GM18519 (cell line): ENCODE measurements at regions not wholly inside any gene's neighbourhood (a gene's known extent, or its start where the extent isn't known, plus 50 kb on each side); places are given as distances from the start of the nearest gene placed in this dataset.

ENCODE experiments used
- ATAC-seq: cut with Tn5 transposase; IDR thresholded peaks from one replicate; pipeline ENCODE4 v1.9.1; 2021; ENCODE audit warnings: mild to moderate bottlenecking, moderate library complexity; ENCODE audit not compliant: unreplicated experiment, low FRiP score

DNA sequence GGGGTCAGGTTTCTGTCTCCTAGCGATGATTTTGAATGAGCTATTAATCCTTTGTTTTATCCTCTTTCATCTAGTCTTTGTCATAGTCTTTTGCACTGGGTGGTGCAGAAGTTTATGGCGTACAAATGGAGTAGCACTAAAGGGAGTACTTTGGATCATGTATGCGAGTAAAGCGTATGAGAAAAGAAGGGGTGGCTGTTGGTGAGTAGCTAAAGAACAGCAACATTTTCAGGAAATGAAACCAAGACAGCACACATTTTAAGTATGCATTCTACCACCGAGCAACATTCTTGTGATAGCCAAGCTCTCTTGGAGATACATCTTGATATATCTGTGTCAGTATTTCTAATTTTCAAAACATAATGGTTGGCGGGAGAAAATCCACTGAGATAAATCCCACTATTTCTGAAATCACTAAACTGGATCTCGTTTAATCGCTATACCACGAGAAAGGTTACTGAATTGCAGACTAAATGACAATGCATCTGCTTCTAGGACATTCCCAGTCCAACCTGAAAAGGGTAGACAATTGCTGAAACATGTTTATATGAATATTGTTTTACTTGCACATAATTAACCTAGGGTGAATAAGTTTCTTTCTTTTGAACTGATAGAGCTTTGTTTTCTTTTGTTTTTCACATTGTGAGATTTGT, 196.1 kb downstream of the TRIM27 start:
- ATAC-seq = no peak

DNA sequence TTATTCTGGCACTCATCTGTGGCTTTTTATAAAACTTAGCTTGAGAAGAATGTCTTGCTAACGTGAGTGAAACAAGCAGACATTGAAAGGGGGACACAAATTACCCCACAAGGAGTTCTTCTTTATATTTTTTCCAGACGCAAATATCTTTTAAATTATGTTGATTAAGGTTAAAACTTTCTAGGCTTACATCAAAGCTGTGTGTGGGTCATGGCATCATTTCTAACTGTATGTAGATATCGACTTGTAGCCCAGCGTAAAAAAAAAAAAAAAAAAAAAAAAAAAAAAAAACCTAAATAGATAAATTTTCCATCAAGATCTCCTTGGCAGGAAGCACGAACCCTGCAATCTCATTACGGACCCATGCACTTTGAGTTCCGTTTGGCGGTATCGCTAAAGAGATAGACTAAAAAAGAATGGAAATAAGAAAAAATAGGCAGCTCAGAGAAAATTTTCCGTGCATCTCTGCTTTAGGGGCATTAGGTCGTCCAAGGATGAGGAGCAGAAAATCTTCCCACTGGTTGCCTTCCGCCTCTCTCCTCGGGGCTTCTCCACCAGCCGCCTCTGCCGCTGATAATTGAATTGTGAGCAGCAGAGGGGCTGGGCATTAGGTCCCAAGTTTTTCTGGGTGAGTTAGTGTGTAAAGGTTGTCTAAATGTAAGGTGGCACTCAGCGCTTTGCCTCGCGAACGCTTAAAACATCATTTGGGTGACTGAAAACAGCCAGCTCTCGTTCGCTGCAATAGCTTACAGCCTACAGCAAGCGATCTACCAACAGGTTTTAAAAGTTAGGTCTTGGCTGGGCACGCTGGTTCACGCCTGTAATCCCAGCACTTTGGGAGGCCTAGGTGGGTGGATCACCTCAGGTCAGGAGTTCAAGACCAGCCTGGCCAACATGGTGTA, 194.0 kb downstream of the TRIM27 start:
- no peak for ATAC-seq

DNA sequence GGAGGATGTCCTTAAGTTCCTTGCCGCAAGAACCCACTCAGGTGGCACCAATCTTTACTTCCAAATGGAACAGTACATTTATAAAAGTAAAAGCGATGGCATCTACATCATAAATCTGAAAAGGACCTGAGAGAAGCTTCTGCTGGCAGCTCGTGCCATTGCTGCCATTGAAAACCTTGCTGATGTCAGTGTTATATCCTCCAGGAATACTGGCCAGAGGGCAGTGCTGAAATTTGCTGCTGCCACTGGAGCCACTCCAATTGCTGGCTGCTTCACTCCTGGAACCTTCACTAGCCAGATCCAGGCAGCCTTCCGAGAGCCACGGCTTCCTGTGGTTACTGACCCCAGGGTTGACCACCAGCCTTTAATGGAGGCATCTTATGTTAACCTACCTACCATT, 191.7 kb downstream of the TRIM27 start:
- no peak for ATAC-seq

- no peak for ATAC-seq
Measured at GRCh38 chr6:28734443-28734959, 189.3 kb downstream of the TRIM27 start.

GRCh38 chr6:28736121-28736520, 187.7 kb downstream of the TRIM27 start:
- no peak for ATAC-seq

DNA sequence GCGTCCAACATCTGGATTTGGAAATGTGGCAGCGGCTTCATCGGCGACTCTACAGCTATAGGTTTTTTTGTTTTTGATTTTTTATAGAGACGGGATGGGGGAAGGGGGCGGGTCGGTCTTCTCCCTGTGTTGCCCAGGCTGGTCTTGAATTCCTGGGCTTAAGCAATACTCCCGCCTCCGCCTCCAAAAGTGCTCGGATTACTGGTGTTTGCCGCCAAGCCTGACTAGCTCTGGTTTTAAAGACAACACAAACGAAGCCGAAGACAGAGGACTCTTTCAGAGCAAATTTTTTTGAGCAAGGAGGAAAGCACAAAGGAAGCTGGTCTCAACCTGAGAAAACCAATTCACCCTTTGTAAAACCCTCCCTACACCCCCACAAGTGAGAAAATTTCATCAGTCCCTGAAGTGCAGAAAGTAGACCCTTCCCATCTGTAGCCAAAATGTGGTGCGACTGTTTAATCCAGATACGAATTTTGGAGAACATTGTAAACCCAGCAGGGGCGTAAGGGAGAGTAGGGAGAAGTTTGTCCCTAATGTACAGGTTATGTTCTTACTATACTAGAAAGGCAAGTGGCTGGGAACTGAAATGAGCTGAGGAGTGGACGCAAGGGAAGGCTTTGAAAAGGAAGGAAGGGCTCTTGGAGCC, 185.9 kb downstream of the TRIM27 start:
- ATAC-seq = no peak

DNA sequence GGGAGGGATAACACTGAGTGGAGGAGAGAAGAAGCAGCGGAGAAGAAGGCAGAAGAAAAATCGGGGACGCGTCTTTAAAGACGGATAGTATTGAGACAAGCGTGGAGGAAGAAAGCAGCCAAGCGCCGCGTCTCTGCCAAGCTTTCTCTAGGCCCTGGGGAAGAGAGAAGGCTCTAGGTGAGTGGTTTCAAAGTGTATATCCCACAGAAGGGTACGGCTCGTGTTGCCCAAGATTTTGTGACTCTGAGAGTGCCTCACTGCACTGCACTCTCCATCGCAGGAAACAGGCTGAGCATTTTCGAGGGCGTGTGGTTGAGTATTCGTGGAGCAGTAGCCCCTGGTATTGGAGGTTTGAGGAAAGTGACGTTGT, 185.4 kb downstream of the TRIM27 start:
- no peak for ATAC-seq

DNA sequence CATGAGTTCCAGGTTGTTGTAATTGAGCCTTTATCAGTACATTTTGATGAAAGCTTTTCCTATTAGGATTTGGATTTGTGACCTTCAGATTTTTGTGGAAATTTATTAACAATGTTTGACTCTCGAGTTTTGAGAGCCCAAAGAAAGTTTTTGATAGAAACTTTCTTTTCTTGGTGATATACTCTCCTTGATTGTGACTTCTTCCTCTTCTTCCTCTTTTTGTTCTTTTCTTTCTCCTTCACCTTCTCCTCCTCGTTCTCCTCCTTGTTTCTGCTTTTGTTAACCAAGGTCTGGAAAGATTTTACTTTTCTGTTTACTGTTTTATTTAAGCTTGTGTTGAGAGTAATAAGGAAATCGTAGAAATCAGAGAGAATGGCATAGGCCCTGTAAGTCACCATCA, 182.4 kb downstream of the TRIM27 start:
- ATAC-seq = no peak

- no peak for ATAC-seq
Measured at GRCh38 chr6:28742668-28743270, 181.0 kb downstream of the TRIM27 start.

GRCh38 chr6:28743271-28743789, 180.5 kb downstream of the TRIM27 start:
- ATAC-seq = no peak

DNA sequence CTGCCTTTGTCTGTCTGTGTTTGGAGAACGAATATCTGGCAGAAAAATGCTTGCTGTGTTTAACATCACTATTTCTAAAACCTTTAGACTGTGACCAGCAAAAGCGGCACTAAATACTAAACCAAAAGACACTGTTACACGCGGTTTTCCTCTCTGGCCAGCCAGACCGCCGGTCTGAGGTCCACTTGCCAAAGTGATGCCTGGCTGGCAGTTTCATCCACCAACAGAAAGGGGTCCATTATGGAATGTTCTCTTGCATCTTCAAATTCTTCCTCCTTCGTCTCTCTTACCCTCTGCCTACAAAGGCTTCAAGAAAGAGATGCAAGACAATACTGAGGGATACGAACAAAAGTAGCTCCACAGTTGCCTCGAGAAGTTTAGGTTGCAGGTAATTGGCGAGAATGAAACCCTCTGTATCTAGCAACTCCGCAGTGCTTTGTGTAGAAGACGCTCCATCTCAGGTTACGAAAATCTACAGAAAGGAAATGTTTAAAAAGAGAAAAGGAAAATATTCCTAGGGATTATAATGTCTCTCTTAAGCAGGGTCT, 176.6 kb downstream of the TRIM27 start:
- ATAC-seq = no peak

- no peak for ATAC-seq
Measured at GRCh38 chr6:28747631-28748157, 176.1 kb downstream of the TRIM27 start.

DNA sequence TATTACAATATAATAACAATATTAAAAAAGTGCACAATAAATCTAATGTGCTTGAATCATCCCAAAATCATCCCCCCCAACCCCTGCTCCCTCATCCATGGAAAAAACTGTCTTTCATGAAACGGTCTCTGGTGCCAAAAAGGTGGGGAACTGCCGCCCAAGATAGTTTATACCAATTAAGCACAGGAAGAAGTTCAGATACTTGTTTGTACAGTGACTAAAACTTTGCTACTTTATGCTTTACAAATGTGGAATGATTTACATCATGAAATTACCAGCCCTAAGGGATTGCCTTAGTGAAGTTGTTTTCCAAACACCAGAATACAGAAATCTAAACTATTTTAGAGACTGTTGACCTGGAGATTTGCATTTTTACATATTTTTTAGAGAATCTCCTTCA, 175.6 kb downstream of the TRIM27 start:
- ATAC-seq = no peak

DNA sequence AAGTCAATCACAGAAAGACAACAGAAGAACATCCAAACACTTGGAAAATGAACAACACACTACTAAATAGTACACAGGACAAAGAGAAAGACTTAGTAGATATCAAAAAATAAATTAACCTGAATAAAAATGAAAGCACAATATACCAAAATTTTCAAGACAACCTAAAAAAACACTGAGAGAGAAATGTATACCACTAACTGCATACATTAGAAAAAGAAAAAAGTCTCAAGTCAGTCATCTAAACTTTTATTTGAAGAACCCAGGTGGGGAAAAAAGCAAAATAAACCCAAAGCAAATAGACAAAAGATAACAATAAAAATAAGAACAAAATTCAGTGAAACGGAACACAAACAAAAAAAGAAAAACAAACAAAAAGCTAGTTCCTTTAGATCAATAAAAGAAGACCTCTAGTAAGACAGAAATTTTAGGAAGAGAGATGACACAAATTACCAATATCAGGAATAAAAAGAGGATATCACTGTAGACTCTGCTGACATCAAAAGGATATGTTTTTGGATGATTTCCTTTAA, 172.8 kb downstream of the TRIM27 start:
- no peak for ATAC-seq

DNA sequence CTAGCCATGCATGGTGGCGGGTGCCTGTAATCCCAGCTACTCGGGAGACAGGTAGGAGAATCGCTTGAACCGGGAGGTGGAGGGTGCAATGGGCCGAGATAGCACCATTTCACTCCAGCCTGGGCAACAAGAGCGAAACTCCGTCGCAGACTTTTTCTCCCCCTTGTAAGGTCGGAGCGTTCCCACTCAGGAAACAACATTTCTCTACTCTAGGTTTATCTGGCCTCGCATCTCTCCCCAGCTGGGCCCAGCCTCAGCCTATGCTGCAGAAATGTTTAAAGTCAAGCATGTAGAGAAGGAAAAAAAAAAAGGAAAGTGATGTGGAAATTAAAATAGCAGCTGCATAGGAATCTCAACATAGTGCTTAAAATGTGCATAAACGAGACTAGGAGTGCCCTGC, 172.3 kb downstream of the TRIM27 start:
- no peak for ATAC-seq

DNA sequence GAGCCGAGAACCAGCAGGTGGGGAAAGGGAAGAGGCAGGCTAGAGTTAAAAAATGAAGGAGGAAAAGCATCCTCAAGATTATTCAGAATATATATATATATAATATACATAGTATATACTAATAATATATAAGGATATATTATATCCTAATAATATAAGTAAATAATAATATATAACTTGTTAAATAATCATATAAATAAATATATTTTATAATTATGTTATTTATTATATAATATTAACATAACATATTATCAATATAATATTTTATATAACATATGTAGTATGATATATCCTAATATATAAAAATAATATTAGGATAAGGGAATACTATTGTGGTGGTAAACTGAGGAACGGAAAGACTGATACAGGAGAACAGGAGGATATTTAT, 171.8 kb downstream of the TRIM27 start:
- ATAC-seq = no peak

DNA sequence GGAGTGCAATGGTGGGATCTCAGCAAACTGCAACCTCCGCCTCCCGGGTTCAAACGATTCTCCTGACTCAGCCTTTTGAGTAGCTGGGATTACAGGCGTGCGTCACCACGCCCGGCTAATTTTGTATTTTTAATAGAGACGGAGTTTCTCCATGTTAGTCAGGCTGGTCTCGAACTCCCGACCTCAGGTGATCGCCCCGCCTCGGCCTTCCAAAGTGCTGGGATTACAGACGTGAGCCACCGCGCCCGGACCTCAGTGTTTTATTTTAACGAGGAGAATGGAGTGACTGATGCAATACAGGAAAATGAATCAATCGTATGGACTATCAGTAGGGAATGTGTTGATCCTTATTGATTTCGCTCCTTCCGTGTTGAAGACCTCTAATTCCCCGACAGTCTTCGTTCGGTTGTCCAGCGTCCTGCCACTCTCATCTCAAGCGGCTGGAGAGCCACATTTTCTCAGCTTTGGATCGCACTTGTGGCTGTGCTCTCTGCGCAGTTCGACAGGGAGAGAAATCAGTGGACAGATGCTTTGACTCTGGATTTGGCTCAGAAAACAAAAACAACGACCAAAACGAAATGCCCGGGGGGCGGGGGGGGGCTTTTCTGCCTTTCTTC, 166.2 kb downstream of the TRIM27 start:
- no peak for ATAC-seq

DNA sequence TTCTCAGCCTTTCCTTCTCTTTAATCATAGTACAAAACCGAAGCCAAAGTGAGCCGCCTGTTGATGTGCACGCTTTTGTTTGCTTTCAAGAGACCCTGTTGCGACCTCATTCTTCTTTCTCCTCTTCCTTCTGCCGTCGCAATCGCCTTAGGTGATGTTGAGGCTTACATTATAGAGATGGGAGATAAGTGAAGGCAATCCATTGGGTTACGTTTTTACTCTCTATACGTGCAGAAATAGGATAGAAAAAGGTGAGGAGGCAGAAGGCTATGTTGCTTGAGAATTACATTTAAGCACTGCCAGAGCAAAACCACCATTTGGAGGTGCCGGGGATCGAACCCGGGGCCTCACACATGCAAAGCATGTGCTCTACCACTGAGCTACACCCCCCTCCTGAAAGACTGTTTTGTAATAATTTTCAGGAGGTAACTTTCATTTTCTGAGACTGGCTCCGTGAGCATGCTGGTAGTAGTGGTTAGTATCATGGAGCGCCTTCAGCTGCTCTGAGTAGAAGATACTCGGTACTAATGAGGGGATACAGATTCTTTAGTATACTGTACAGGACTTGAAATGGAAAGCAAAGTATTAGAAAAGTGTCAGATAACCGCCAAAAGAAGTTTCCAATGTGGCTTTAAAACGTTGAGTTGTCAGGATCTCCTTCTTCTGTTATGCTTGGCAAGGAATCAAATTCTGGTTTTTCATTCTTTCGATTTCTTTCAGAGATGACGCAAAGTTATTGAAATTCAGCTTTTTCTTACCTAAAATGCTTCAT, 165.6 kb downstream of the TRIM27 start:
- no peak for ATAC-seq

GRCh38 chr6:28758818-28759235, 165.0 kb downstream of the TRIM27 start:
- ATAC-seq = no peak
